ENCODE measurements at regions not wholly inside any gene's neighbourhood (a gene's known extent, or its start where the extent isn't known, plus 50 kb on each side); places are given as distances from the start of the nearest gene placed in this dataset.

GRCh38 chr17:77782611-77783010 is 175.9 kb upstream of the TNRC6C start:
- DNase-seq (ENCODE audit: low spot score) (no peak), ATAC-seq (no peak), FAIRE-seq (no peak)
- no peaks in the 10 kb centered on the region for H4K20me1 ChIP-seq (ENCODE audit: insufficient read depth, low read length)
- H3K4me1 ChIP-seq (ENCODE audit: insufficient read depth, low read length), result no peaks in the 10 kb centered on the region
- no peak overlapping the region for H3K4me3 ChIP-seq (replicated peaks in 1 of 3; ENCODE audit: insufficient read depth in 1 of 3, low read depth in 2 of 3, low read length in 3 of 3)
- ChIA-PET POLR2A (no interaction called here), CTCF (ENCODE audit: low intra/inter-chr PET ratio, low total read pairs) (no interaction called here)
- H3K9ac ChIP-seq (ENCODE audit: insufficient read depth, low read depth, low read length), result no peak overlapping the region
- no peaks in the 10 kb centered on the region for H3K9me3 ChIP-seq (ENCODE audit: low read length)
- H3K27ac ChIP-seq (ENCODE audit: extremely low read length, insufficient read depth, low read length), result no peak overlapping the region
- H3K79me2 ChIP-seq (ENCODE audit: insufficient read depth, low read length), result no peaks in the 10 kb centered on the region
- no TSS peak for BruUV-seq (replicated peaks)
- no peak overlapping the region for H3K4me2 ChIP-seq (ENCODE audit: low read depth, low read length)
- no peaks in the 10 kb centered on the region for H3K36me3 ChIP-seq (replicated peaks in 1 of 2; ENCODE audit: control insufficient read depth in 1 of 2, insufficient read depth in 2 of 2, low read length in 2 of 2)
- peaks cover 14 to 89% of the 10 kb centered on the region in 2 experiments for H3K27me3 ChIP-seq (ENCODE audit: control insufficient read depth in 1 of 2, insufficient read depth in 2 of 2, low read length in 2 of 2)
- no peak overlapping the region for H2AFZ ChIP-seq (ENCODE audit: low read length)
- in situ Hi-C loops (cut with HindIII; ENCODE audit: extremely low pct_ligation_motif_present, low pct_unique_long_range_greater_than_20kb), result no loop called here
- no peak for TF ChIP-seq TEAD2 (CRISPR knock-in tag; IDR thresholded peaks at IDR 0.05)
- TF ChIP-seq SNAPC4 (CRISPR knock-in tag; IDR thresholded peaks at IDR 0.05), result no peak
- no peak for TF ChIP-seq ADNP (CRISPR knock-in tag; IDR thresholded peaks at IDR 0.05)
- TF ChIP-seq ZNF234 (CRISPR knock-in tag; conservative IDR thresholded peaks at IDR 0.05), result no peak
- TF ChIP-seq NFYB (CRISPR knock-in tag; IDR thresholded peaks at IDR 0.05), result no peak
- no peak for TF ChIP-seq REST (IDR thresholded peaks at IDR 0.05; ENCODE audit: borderline replicate concordance in 1 of 2, low read depth in 1 of 2, low read length in 2 of 2)
- TF ChIP-seq BCL6 (CRISPR knock-in tag; IDR thresholded peaks at IDR 0.05), result no peak
- no peak for TF ChIP-seq HOXA7 (CRISPR knock-in tag; IDR thresholded peaks at IDR 0.05)
- TF ChIP-seq TCF7L2 (IDR thresholded peaks at IDR 0.05; ENCODE audit: low read depth, low read length), result no peak
- TF ChIP-seq KMT2B (CRISPR knock-in tag; IDR thresholded peaks at IDR 0.05), result no peak
- intact Hi-C loops (cut with micrococcal nuclease; ENCODE audit: unreplicated experiment), result loop anchor here (5.0 kb wide), 1 partner anchor 240 kb away; no protein-coding TSS in a partner anchor
- 28% methylated on average over 12 of the region's 14 CpGs for WGBS (ENCODE audit: low lambda C conversion rate)

Data from HepG2 (cell line).